Hepatocyte (in vitro differentiated cells): ENCODE measurements at regions not wholly inside any gene's neighbourhood (a gene's known extent, or its start where the extent isn't known, plus 50 kb on each side); places are given as distances from the start of the nearest gene placed in this dataset.

Experiments used
- DNase-seq: peaks from one replicate; pipeline ENCODE4 v3.0.0-alpha.2; 2016; ENCODE audit warnings: low spot score
- H2AFZ ChIP-seq: fragments of 200-600 bp; sonication (generic); 2 replicates; pipeline ENCODE4 v1.6.0; 2016; ENCODE audit warnings: antibody characterized with exemption, mild to moderate bottlenecking
- H3K27ac ChIP-seq: fragments of 200-600 bp; sonication (generic); 2 replicates; pipeline ENCODE4 v1.5.1; 2016; ENCODE audit warnings: mild to moderate bottlenecking
- H3K27me3 ChIP-seq: fragments of 200-600 bp; sonication (generic); 2 replicates; pipeline ENCODE4 v1.6.1; 2016
- H3K36me3 ChIP-seq: fragments of 200-600 bp; sonication (generic); replicated peaks from 2 replicates; pipeline ENCODE4 v1.5.1; 2016; ENCODE audit warnings: low read depth; ENCODE audit not compliant: insufficient read depth
- H3K4me1 ChIP-seq: fragments of 200-600 bp; sonication (generic); 2 replicates; pipeline ENCODE4 v1.5.1; 2016; ENCODE audit warnings: mild to moderate bottlenecking, moderate library complexity; ENCODE audit not compliant: insufficient read depth
- H3K4me2 ChIP-seq: fragments of 200-600 bp; sonication (generic); 2 replicates; pipeline ENCODE4 v1.6.0; 2016
- H3K4me3 ChIP-seq: fragments of 200-600 bp; sonication (generic); 2 replicates; pipeline ENCODE4 v1.5.1; 2016; ENCODE audit warnings: mild to moderate bottlenecking
- H3K79me2 ChIP-seq: fragments of 200-600 bp; sonication (generic); 2 replicates; pipeline ENCODE4 v1.6.0; 2017; ENCODE audit warnings: mild to moderate bottlenecking
- H3K9me2 ChIP-seq: fragments of 200-600 bp; sonication (generic); replicated peaks from 2 replicates; pipeline ENCODE4 v1.6.0; 2017; ENCODE audit warnings: mild to moderate bottlenecking; ENCODE audit not compliant: insufficient read depth
- H3K9me3 ChIP-seq: fragments of 200-600 bp; sonication (generic); 2 replicates; pipeline ENCODE4 v1.5.1; 2016; ENCODE audit warnings: low read depth, mild to moderate bottlenecking
- H4K20me1 ChIP-seq: fragments of 200-600 bp; sonication (generic); 2 replicates; pipeline ENCODE4 v1.6.0; 2016; ENCODE audit warnings: mild to moderate bottlenecking; ENCODE audit not compliant: insufficient read depth, poor library complexity, severe bottlenecking
- EZH2 ChIP-seq: fragments of 200-600 bp; sonication (generic); IDR thresholded peaks from 2 replicates; pipeline ENCODE4 v1.6.1; 2016; ENCODE audit warnings: antibody characterized with exemption, mild to moderate bottlenecking, borderline replicate concordance
- EZH2phosphoT487 ChIP-seq: fragments of 200-600 bp; sonication (generic); IDR thresholded peaks from one replicate; pipeline ENCODE4 v1.6.1; 2018; ENCODE audit warnings: antibody characterized with exemption, mild to moderate bottlenecking, low read depth, moderate library complexity; ENCODE audit not compliant: unreplicated experiment, severe bottlenecking
- WGBS: methylation state at CpG from one replicate; pipeline ENCODE4 v1.1.6; 2016; ENCODE audit warnings: low lambda C conversion rate; ENCODE audit errors: missing lambda C conversion rate; 5-methylcytosine and 5-hydroxymethylcytosine counted together
- TF ChIP-seq, protein P1 (sequence below): fragments of 200-600 bp; sonication (generic); IDR thresholded peaks from 2 replicates; pipeline ENCODE4 v1.5.1; 2016; ENCODE audit warnings: antibody characterized with exemption, mild to moderate bottlenecking; ENCODE audit not compliant: poor library complexity

GRCh38 chr3:152097770-152098169, 171.0 kb upstream of the MBNL1 start:
- Histone ChIP-seq H3K4me3 (no peak overlapping the region), H3K4me1 (no peaks in the 10 kb centered on the region), H3K27me3 (no peaks in the 10 kb centered on the region), H3K36me3 (no peaks in the 10 kb centered on the region), H4K20me1 (no peaks in the 10 kb centered on the region), H3K79me2 (no peaks in the 10 kb centered on the region), H3K9me3 (no peaks in the 10 kb centered on the region), H3K4me2 (no peak overlapping the region), H2AFZ (no peak overlapping the region), H3K27ac (no peak overlapping the region), H3K9me2 (no peaks in the 10 kb centered on the region)
- no peak for DNase-seq
- WGBS, result 75% methylated on average over 3 of the region's 3 CpGs
- TF ChIP-seq, protein P1, sequence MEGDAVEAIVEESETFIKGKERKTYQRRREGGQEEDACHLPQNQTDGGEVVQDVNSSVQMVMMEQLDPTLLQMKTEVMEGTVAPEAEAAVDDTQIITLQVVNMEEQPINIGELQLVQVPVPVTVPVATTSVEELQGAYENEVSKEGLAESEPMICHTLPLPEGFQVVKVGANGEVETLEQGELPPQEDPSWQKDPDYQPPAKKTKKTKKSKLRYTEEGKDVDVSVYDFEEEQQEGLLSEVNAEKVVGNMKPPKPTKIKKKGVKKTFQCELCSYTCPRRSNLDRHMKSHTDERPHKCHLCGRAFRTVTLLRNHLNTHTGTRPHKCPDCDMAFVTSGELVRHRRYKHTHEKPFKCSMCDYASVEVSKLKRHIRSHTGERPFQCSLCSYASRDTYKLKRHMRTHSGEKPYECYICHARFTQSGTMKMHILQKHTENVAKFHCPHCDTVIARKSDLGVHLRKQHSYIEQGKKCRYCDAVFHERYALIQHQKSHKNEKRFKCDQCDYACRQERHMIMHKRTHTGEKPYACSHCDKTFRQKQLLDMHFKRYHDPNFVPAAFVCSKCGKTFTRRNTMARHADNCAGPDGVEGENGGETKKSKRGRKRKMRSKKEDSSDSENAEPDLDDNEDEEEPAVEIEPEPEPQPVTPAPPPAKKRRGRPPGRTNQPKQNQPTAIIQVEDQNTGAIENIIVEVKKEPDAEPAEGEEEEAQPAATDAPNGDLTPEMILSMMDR, result no peak
- TF ChIP-seq EZH2phosphoT487, result no peak
- no peak for TF ChIP-seq EZH2

DNA sequence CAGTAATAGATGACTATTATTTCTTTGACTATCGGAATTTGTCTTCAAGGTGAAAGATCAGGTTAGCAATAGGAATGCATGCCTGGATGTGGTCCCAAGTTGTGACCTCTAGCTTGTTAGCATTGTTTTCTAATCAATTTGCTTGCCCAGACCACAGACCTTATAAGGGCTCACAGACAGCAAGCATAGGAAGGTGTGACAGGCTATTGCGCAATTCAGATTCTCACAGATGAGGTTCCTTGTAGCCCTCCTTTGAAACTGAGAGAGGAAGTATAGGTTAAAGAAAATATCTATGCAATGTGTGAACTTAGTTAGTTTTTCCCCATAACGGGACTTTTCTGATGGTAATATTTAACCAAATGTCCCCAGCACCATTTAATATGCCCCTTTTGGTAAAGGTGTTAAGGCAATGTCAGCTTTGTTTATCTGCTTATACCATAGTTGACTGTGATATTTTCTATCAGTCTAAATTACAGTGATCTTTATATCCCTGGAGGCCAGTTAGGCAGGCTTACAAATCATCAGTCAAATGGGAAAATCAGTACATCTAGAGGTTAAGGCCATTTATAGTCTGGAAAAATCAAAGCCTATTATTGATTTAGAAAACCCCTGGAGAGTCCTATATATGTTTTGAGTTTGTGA, 168.1 kb upstream of the MBNL1 start:
- TF ChIP-seq, protein P1, result no peak
- TF ChIP-seq EZH2phosphoT487, result no peak
- no peak for TF ChIP-seq EZH2
- 88% methylated on average over 3 of the region's 3 CpGs for WGBS

DNA sequence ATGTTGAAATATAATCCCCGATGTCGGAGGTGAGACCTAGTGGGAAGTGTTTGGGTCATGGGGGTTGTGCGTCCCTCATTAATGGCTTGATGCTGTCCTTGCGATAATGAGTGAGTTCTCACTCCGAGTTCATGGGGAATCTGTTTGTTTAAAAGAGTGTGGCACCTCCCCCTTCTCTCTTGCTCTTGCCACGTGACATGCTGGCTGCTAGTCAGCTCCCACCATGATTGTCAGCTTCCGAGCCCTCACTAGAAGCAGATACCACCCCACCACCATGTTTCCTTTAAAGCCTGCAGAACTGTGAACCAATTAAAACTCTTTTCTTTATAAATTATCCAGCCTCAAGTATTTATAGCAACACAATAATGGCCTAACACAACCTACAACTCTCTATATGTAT, 166.3 kb upstream of the MBNL1 start:
- no peak overlapping the region for H3K27ac ChIP-seq
- H3K4me1 ChIP-seq, result no peaks in the 10 kb centered on the region
- no peak overlapping the region for H2AFZ ChIP-seq
- 89% methylated on average over 7 of the region's 7 CpGs for WGBS
- H3K27me3 ChIP-seq, result no peaks in the 10 kb centered on the region
- H4K20me1 ChIP-seq, result no peaks in the 10 kb centered on the region
- TF ChIP-seq EZH2, result no peak
- TF ChIP-seq, protein P1, result no peak
- no peak for TF ChIP-seq EZH2phosphoT487
- H3K4me3 ChIP-seq, result no peak overlapping the region
- no peak for DNase-seq
- no peaks in the 10 kb centered on the region for H3K9me2 ChIP-seq
- no peak overlapping the region for H3K4me2 ChIP-seq
- no peaks in the 10 kb centered on the region for H3K9me3 ChIP-seq
- no peaks in the 10 kb centered on the region for H3K36me3 ChIP-seq
- H3K79me2 ChIP-seq, result no peaks in the 10 kb centered on the region

More for the DNA sequence above, 168.1 kb upstream of the MBNL1 start:
- Histone ChIP-seq H3K27me3 (no peaks in the 10 kb centered on the region), H3K4me3 (no peak overlapping the region), H3K79me2 (no peaks in the 10 kb centered on the region), H3K9me2 (no peaks in the 10 kb centered on the region), H3K4me1 (no peaks in the 10 kb centered on the region), H2AFZ (no peak overlapping the region), H3K27ac (no peak overlapping the region), H3K4me2 (no peak overlapping the region), H3K9me3 (no peaks in the 10 kb centered on the region), H3K36me3 (no peaks in the 10 kb centered on the region), H4K20me1 (no peaks in the 10 kb centered on the region)
- peak; percentile 27 for DNase-seq

DNA sequence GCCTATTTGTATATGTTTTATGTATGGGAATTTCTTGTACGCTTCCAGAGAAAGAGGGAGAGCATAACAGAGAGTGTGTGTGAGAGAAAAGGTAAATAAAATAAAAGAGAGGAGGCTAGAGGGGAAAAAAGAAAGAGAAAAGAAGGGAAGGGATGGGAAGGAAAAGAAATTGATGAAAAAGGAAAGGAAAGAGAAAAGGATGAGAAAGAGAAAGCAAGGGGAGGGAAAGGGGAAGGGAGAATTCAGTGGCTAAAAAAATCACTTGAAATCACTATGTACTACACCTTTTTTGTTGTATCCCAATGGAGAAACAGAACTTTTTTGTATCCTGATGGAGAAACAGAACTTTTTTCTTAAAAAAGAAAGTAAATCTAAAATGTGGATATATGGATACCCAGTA, 165.5 kb upstream of the MBNL1 start:
- Histone ChIP-seq H3K9me3 (no peaks in the 10 kb centered on the region), H3K9me2 (no peaks in the 10 kb centered on the region), H3K36me3 (no peaks in the 10 kb centered on the region), H3K4me3 (no peak overlapping the region), H3K27me3 (no peaks in the 10 kb centered on the region), H3K4me1 (no peaks in the 10 kb centered on the region), H3K79me2 (no peaks in the 10 kb centered on the region), H2AFZ (no peak overlapping the region), H4K20me1 (no peaks in the 10 kb centered on the region), H3K27ac (no peak overlapping the region), H3K4me2 (no peak overlapping the region)
- 95% methylated on average over 1 of the region's 1 CpG for WGBS
- TF ChIP-seq, protein P1, result no peak
- no peak for TF ChIP-seq EZH2phosphoT487
- no peak for TF ChIP-seq EZH2
- DNase-seq, result no peak
